NB4 (cell line): ENCODE measurements at regions not wholly inside any gene's neighbourhood (a gene's known extent, or its start where the extent isn't known, plus 50 kb on each side); places are given as distances from the start of the nearest gene placed in this dataset.

Experiments used
- DNase-seq: peaks from one replicate; pipeline ENCODE4 v3.0.0; 2010; ENCODE audit warnings: low read depth
- H3K4me3 ChIP-seq: one replicate; pipeline ENCODE4 v1.5.1; 2011; ENCODE audit warnings: mild to moderate bottlenecking, low read depth, low read length, moderate library complexity
- MYC ChIP-seq: IDR thresholded peaks from 2 replicates; pipeline ENCODE4 v1.6.1; 2011; ENCODE audit warnings: low read depth, low read length
- POLR2A ChIP-seq: IDR thresholded peaks from 2 replicates; pipeline ENCODE4 v1.6.1; 2011; ENCODE audit warnings: mild to moderate bottlenecking; ENCODE audit not compliant: insufficient read length; ENCODE audit errors: extremely low read depth
- TF ChIP-seq, protein P1 (sequence below): IDR thresholded peaks from one replicate; pipeline ENCODE4 v1.5.1; 2012; ENCODE audit warnings: low read depth, low read length
- TF ChIP-seq, protein P2 (sequence below): IDR thresholded peaks from 2 replicates; pipeline ENCODE4 v1.6.1; 2011; ENCODE audit warnings: low read depth, low read length

DNA sequence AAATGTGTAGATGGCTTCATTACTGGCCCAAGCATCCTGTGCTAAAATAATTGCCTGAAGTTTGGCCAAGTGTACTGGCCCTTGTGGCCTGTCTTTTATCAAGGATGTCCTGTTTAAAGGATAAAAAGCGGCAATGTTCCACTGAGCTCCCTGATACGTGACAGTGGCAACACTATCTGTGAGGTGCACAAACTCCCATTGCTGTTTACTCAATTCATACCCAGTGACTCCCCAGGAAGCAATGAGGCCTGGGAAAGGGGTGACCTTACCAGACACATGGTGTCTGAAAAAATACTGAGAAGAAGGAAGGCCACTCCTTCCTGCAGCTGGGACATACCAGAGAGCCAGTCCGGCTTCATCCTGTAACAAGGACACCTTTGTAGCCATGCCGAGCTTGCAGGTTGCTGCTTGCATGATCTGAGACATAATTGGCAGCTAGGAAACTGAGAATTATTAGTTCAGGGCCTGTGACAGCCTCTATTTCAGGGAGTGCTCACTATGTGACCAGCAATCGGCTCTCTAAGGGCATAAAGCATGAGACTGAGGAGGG lies 198.5 kb upstream of the LRATD1 start:
- DNase-seq: no peak
- TF ChIP-seq POLR2A (no peak), MYC (no peak)
- TF ChIP-seq, protein P1, sequence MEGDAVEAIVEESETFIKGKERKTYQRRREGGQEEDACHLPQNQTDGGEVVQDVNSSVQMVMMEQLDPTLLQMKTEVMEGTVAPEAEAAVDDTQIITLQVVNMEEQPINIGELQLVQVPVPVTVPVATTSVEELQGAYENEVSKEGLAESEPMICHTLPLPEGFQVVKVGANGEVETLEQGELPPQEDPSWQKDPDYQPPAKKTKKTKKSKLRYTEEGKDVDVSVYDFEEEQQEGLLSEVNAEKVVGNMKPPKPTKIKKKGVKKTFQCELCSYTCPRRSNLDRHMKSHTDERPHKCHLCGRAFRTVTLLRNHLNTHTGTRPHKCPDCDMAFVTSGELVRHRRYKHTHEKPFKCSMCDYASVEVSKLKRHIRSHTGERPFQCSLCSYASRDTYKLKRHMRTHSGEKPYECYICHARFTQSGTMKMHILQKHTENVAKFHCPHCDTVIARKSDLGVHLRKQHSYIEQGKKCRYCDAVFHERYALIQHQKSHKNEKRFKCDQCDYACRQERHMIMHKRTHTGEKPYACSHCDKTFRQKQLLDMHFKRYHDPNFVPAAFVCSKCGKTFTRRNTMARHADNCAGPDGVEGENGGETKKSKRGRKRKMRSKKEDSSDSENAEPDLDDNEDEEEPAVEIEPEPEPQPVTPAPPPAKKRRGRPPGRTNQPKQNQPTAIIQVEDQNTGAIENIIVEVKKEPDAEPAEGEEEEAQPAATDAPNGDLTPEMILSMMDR: no peak
- TF ChIP-seq, protein P2, sequence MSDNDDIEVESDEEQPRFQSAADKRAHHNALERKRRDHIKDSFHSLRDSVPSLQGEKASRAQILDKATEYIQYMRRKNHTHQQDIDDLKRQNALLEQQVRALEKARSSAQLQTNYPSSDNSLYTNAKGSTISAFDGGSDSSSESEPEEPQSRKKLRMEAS: no peak
- no peak overlapping the region for H3K4me3 ChIP-seq

DNA sequence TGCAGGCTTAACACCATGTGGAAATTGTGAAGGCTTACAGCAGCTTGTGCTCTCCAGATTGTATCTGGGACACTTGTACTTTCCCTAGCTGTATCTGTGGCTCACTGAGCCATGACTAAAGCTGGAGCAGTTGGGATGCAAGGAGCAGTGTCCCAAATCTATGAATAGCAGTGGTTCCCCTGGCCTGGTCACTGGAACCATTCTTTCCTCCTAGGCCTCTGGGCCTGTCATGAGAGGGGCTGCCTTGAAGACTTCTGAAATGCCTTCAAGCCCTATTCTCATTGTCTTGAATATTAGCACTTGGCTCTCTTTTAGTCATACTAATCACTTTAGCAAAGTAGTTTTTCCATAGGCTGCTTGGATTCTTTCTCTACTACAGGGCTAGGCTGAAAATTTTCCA lies 186.8 kb upstream of the LRATD1 start:
- no peak overlapping the region for H3K4me3 ChIP-seq
- TF ChIP-seq MYC (no peak), POLR2A (no peak)
- TF ChIP-seq, protein P1: no peak
- TF ChIP-seq, protein P2: no peak
- no peak for DNase-seq

DNA sequence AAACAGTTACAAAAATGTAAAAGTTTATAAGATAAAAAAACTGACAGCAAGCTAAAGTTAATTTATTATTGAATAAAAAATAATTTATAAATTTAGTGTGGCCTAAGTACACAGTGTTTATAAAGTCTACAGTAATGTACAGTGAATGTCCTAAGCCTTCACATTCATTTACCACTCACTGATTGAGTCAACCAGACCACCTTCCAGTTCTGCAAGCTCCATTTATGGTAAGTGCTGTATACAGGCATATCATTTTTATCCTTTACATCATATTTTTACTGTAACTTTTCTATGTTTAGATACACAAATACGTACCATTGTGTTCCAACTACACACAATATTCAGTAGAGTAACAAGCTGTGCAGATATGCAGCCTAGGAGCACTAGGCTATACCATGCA lies 184.2 kb upstream of the LRATD1 start:
- DNase-seq: no peak
- no peak overlapping the region for H3K4me3 ChIP-seq
- TF ChIP-seq, protein P1: no peak
- TF ChIP-seq POLR2A (no peak), MYC (no peak)
- TF ChIP-seq, protein P2: no peak

DNA sequence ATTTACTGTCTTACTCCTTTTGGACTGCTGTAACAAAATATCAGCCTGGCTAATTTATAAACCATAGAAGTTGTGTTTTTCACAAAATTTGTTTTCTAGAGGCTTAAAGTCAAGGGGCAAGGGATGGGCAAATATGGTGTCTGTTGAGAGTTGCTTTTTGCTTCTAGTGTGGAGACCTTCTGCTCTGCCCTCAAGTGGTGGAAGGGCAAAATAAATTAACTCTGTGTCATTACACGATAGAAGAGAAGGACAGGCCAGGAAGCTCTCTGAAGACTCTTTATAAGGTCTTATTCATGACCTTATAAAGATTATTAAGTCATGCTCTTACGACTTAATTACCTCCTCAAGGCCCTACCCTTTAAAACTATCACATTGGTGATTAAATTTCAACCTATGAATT lies 181.2 kb upstream of the LRATD1 start:
- TF ChIP-seq MYC: no peak
- TF ChIP-seq, protein P2: no peak
- TF ChIP-seq, protein P1: no peak
- no peak for TF ChIP-seq POLR2A

DNA sequence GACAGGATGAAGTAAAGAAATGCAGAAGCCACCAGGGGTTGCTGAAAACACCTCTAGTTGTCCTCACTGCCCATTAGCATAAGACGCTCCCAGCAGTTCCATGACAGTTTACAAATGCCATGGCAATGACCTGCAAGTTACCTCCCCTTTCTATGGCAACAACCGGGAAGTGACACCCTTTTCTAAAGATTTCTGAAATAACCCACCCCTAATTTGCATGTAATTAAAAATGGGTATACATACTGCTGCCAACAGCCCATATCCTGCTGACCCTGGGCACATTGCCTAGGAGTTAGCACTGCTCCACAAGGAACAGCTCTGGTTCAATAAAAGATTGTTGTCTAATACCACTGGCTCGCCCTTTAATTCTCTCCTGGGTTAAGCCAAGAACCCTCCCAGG lies 178.3 kb upstream of the LRATD1 start:
- DNase-seq: no peak
- TF ChIP-seq, protein P1: no peak
- TF ChIP-seq, protein P2: no peak
- TF ChIP-seq POLR2A (no peak), MYC (no peak)
- no peak overlapping the region for H3K4me3 ChIP-seq

More for the DNA sequence above, 181.2 kb upstream of the LRATD1 start:
- peak; percentile 6 for DNase-seq
- H3K4me3 ChIP-seq: no peak overlapping the region
